ENCODE measurements at regions not wholly inside any gene's neighbourhood (a gene's known extent, or its start where the extent isn't known, plus 50 kb on each side); places are given as distances from the start of the nearest gene placed in this dataset.

GRCh38 chr22:44366372-44367300 is 53.9 kb upstream of the SHISAL1 start:
- TF ChIP-seq CTCF (IDR thresholded peaks at IDR 0.05; ENCODE audit: extremely low read depth, insufficient read depth, missing control alignments), result no peak
- DNase-seq (ENCODE audit: low spot score), result no peak
- in situ Hi-C loops (cut with MboI; ENCODE audit: low pct_unique_long_range_greater_than_20kb, low sequenced_read_pairs, unreplicated experiment), result no loop called here

GRCh38 chr22:44365832-44366231 is 53.1 kb upstream of the SHISAL1 start:
- in situ Hi-C loops (cut with MboI; ENCODE audit: low pct_unique_long_range_greater_than_20kb, low sequenced_read_pairs, unreplicated experiment), result no loop called here

GRCh38 chr22:44365191-44365590 is 52.4 kb upstream of the SHISAL1 start:
- in situ Hi-C loops (cut with MboI; ENCODE audit: low pct_unique_long_range_greater_than_20kb, low sequenced_read_pairs, unreplicated experiment), result no loop called here

More at GRCh38 chr22:44365832-44366231, 53.1 kb upstream of the SHISAL1 start:
- no peak for TF ChIP-seq CTCF (IDR thresholded peaks at IDR 0.05; ENCODE audit: extremely low read depth, insufficient read depth, missing control alignments)
- no peak for DNase-seq (ENCODE audit: low spot score)

GRCh38 chr22:44364751-44365130 is 52.0 kb upstream of the SHISAL1 start:
- TF ChIP-seq CTCF (IDR thresholded peaks at IDR 0.05; ENCODE audit: extremely low read depth, insufficient read depth, missing control alignments), result no peak

More at GRCh38 chr22:44365191-44365590, 52.4 kb upstream of the SHISAL1 start:
- no peak for TF ChIP-seq CTCF (IDR thresholded peaks at IDR 0.05; ENCODE audit: extremely low read depth, insufficient read depth, missing control alignments)
- DNase-seq (ENCODE audit: low spot score), result no peak

GRCh38 chr22:44363980-44364750 is 51.4 kb upstream of the SHISAL1 start:
- in situ Hi-C loops (cut with MboI; ENCODE audit: low pct_unique_long_range_greater_than_20kb, low sequenced_read_pairs, unreplicated experiment), result no loop called here
- DNase-seq (ENCODE audit: low spot score), result no peak
- no peak for TF ChIP-seq CTCF (IDR thresholded peaks at IDR 0.05; ENCODE audit: extremely low read depth, insufficient read depth, missing control alignments)

More at GRCh38 chr22:44364751-44365130, 52.0 kb upstream of the SHISAL1 start:
- DNase-seq (ENCODE audit: low spot score), result no peak
- in situ Hi-C loops (cut with MboI; ENCODE audit: low pct_unique_long_range_greater_than_20kb, low sequenced_read_pairs, unreplicated experiment), result no loop called here
